ENCODE measurements at regions not wholly inside any gene's neighbourhood (a gene's known extent, or its start where the extent isn't known, plus 50 kb on each side); places are given as distances from the start of the nearest gene placed in this dataset.

DNA sequence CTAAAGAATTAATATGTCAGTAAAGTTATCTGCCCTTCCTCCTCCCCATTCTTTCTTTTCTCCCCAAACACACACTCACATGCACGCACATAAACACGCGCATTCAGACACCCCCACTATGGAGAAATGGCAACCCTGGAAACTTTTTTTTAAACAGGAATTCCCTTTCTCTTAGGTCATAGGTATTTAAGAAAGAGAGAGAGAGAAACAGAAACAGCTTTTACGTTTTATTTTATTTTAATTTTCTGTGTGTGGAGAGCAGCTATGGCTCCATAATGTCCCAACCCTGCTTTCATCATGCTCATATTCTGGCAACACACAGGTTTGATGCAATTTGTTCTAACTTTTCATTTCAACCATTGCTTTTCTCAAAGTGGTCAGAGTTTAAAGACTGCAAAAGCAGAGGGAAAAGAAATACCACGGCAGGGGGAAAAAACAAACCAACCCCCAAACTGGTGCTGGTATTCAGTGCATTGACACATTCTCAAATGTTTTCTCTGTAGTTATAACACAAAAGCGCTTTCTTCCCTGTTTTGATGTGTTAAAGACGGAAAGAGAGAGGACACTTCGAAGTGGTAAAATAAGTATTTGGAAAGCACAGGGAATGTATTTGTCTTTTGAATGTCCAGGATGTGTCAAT is 126.0 kb upstream of the TMEM161B start:
- DNase-seq, result no peak

DNA sequence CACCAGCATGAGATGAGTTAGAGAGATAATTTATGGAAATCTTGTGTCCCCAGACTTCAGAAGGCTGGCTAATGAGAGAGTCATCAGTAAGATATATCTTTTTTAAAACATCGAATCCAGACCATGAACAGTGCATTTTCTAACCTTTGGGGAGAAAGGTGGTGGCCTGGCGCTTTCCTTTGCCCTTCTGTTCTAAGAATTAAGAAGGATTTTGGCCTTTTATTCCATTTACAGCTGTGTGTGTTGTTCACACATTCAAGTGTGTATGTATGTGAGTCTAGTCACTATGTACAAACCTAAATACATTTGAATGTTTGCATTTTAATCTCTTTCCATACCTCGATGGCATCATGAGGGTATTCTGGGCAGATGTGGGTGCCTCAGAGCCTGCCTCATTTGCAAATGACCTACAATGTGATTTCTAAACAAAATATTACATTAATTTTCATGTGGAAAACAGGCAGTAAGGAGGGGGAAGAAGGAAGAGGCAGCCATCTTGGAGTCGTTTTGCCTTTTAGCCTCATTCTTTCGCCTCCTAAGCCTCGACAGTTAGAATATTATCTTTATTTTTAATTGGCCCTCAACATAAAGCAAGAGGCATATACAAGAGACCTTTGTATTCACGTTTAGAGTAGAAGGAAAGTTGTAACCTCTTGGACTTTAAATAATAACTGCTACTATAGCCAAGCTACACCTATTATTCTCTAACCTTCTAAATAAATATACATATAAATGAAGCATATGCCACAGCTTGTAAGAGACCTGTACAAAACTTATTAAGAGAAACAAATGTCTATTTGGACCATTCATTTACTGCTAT is 125.3 kb upstream of the TMEM161B start:
- DNase-seq, result no peak

DNA sequence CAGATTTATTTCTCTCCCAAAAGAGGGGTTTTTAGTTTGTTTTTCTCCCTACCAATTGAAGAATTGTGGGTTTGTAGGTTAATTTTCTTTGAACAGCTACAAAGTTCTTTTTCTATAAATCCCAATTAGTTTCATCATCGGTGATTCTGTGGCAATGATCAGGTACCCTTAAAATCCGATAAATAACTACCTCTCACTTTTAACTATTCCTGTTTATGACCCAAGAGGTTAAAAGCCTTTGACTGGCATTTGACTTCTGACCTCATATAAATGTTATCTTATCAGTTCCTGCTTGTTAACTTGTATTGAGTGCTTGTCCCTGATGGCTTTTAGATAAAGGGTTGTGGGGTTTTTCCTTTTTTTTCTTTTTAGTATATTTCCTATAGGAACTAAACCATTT is 124.4 kb upstream of the TMEM161B start:
- no peak for DNase-seq

DNA sequence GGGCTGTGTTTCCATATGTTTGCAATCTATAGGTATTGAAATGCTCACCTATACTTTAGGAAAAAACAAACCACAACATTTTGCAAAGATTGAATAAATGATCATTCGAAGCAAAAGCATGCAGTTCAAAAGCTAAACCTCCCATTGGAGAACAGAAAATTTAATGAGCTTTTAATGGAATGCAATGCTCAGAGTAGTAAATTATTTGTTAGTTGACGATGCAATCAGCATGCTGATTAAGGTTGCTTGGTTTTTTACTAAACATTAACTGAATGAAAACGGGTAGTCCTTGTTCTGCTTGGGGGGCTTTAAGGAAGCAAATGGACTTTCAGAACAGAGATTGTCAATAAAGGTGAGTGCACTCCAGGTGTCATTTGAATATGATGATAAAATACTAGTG is 123.3 kb upstream of the TMEM161B start:
- no peak for DNase-seq

DNA sequence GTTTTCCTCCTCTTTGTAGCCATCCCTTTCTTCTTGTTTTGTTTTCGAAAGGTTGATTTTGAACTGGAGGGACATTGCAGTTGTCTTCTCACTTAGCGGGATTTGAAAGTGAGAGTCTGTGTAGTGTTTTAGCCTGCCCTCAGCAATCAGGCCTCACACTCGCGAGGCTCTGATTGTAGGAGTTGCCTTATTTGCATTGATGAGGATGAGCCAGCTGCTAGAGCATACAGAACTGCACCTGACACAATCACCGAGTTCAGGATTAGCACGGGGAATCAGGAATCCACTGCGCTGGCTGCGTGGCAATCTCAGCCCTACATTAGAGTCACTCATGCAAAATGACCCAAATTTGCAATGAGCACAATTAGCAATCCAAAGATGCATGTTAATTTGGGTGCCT is 122.5 kb upstream of the TMEM161B start:
- DNase-seq, result no peak

DNA sequence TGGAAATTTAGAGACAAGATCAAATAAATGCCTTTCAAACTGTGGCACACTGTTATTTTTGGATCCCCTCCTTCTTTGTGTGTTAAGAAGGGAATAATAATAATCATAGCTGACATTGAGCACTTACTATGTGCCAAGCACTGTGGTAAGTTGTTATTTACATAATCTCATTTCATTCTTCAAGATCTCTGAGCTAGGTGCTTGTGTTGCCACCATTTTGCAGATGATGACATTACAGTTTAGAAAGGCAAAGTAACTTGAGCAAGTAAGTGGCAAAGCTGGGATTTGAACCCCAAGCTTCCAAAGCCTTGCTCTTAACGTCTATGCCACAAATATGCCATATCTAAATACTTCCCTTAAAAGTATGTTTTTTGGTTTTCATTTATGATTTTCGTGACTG is 121.8 kb upstream of the TMEM161B start:
- DNase-seq, result no peak

DNA sequence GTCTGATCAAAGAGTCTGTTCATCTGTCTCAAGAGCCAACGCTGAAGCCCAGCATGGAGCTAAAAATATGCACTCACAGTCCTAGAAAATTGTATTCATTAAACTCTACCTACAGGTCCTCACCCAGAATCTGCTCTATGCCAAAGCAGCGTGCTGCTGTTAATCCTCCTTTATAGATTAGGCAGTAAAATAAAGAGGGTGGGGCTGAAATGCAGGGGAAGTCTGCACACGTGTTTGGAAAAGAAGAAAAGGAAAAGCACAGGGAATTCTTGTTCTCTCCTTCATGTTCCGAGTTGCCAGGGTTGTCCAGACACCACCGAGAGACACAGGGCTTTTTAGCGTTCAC is 121.4 kb upstream of the TMEM161B start:
- no peak for DNase-seq

DNA sequence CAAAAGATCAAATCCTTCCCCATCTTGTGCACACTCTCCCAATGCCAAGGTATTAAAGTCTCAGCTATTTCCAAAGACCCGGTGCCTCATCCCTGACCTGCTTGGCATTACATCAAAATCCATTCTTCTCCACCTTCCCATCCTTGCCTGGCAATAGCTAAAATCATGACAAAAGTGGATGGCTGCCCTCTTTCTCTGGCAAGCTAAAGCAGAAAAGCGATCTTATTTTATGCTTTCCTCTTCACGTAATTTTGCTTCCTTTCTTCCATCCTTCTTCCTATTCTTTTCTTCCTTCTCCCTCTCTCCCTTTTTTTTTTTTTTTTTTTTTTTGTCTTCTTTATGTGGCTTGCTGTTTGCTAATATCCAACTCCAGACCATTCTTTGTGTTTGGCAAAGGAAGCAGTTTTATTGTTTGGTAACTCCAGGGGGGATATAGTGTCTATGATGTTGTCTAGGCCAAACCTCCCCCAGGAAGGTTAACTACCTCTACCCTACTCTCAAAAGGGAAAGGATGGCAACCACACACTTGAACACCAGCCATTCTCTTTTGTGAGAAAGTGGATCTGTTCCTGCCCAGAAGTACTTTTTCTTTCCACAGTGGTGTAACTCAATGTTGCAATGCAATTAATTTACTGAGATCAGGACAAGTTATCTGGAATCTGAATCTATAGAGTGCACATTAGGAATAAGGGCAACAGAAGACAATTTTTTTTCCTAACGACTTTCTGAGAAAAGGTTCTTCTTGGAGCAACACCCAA is 120.9 kb upstream of the TMEM161B start:
- no peak for DNase-seq

DNA sequence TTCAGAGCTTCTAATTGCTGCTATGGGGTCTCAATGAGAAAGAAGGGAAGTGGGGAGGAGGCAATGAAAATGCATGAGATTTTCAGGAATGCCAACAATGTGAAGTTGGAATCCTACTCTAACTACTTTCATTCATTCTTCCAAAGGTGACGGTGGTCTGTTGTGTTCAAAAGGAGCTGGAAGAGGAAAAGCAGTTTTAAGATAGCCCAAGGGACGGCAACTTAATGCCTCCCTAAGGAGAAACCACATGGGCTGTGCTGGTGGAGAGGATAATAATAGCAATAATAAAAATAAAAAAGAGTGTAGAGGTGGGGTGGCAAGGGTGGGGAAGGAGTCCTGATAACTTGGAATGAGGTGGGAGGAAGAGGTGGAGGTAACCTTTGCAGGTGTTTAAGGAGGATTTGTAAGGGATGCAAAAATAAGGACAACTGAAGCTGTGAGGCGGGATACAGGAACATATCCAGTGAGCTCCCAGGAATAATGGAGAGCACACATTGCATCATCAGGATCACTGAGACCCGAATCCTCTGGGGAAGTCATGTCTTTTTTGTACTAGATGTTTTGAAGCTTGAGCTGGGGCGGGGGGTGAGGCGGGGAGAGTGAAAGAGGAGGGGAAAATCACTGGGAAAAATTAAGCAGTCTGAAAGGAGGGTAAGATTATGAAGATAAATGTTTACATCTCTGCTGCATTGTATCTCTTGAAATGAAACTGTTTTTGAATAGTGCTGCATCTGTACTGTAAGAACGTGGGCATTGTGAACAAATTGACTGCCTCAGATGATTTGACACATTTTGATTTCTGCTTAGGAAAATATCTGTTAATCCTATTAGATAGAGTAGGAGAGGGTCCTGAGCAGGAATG is 120.1 kb upstream of the TMEM161B start:
- no peak for DNase-seq

DNA sequence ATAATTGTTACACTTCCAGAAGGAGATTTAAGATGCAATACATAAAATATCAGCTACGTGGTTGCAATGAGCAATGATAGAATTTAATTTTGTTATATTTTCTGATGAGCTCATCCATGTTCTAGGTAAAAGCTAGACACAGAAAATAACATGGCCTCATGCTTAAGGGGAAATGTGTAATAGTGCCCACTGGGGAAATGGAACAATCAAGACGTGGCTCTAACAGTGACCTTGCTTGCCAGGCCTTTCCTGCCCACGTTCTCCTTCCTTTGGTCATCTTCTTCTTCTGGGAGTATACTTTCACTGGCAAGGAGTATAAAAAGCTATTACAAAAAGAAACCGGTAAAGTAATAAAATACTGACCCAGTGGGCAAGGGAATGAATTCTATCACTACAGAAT is 116.2 kb upstream of the TMEM161B start:
- DNase-seq, result no peak

DNA sequence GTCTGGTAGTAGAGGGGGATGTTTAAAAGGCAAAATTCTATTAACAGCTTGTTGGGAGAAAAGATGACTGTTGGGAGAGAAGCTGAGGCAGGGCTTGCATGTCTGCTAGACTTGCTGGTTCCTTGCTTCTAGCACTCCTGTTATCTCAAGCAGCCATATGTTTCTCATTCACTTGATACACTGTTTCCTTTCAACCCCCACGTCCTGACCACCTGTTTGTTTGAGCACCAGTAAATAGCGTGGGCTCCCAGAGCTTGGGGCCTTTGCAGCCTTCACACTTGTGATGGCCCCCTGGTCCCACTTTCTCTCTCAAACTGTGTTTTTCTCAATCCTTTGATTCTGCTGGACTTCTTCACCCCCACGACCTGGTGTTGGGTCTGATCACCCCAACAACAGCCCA is 111.7 kb upstream of the TMEM161B start:
- DNase-seq, result no peak

DNA sequence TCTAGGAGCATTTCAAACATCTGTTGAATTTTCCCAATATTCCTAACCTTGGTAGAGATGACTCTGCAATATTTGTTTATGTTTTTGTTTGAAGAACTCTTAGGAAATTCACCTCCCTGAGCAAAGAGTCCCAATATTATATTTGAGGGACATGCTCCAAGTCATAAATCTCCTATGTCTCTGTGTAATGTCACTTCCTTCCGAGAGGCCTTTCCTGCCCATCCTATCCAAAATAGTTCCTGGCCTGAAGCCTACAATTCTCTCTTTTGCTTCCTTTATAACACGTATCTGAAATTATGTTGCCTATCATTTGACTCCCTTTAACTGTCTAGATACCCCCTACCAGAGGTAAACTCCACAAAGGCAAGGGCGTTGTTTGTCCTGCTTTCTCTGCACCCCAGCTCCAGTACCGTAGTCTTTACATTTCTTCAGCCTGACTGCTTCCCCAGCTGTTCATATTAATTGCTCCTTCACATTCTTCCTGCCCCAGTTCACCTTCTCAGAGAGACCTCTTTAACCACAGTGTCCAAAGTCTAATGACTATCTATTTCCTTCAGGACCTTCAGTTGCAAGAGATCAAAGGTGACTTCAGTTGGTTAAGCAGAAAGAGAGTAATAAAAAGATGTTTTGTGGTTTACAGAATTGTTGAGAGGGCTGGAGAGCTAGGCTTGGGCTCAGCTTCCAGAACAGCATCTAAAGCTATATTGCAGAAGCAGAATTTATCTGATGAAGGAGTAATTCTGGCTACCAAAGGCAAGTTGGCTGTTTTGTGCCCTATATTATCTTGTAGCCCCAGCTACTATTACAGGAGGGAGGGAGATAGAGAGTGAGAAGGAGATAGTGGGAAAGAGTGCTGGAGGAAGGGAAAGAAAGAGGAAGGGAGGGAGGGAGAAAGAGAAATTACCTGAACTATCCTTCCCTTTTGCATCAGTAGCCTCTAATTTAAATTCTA is 109.3 kb upstream of the TMEM161B start:
- DNase-seq, result no peak

DNA sequence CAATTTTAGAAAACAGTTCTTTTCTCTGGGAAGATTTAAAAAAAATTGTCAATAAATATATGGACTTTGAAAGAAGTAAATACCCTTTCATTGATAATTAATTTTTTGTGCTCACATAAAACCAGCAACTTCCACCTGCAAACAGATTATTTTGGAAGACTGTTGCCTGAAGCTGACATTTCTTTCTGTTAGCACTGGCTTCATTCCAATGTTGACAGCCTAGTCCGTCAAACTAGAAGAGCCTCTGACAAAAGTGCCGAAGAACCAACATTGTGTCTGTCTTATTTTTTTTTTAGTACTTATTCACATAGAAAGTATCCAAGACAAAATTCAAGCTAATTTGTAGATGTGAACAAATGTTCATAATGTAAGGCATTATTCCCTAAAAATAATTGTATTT is 108.6 kb upstream of the TMEM161B start:
- DNase-seq, result no peak

DNA sequence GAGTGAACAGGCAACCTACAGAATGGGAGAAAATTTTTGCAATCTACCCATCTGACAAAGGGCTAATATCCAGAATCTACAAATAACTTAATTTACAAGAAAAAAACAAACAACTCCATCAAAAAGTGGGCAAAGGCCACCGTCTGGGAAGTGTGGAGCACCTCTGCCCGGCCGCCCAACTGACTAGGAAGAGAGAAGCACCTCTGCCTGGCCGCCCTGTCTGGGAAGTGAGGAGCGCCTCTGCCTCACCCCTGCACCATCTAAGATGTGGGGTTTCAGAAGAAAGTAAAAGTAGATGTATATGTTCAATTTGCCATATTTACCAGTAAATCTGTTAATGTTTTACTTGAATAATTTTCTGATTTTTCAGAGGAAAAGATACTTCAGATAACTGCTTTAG is 108.1 kb upstream of the TMEM161B start:
- no peak for DNase-seq

DNA sequence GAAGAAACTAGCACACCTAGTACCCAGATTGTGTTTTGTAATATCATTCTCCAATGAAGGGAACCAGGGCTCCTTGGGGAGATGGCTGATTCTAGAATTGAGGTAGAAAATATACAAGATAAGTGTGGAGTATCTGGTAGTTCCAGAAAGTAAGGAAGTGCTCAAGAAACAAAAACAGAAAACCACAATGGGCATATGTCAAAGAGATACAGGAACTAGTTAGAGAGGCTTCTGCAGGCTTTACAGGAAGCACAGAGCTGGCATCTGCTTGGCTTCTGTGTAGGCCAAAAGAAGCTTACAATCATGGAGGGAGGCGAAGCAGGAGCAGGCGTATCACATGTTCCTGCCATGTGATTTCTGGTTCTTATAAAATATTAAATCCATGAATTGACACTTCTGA is 105.7 kb upstream of the TMEM161B start:
- DNase-seq, result no peak

DNA sequence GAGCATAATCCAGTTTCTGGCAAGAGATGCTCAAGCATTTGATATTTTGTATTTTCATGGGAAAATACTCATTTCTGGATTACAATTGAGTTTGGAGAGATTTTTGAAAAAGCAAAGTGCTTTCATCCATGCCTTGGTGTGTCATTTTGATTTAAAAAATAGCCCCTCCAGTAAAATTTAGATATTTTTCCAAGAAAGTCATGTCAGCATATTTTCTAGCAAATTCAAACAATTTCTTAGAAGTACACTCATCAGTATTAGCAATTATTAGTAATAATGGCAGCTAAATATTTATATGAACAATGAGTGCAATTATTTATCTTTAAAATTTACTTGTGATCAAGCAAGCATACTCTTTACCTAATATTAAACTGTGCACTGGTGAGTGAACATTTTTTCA is 102.2 kb upstream of the TMEM161B start:
- no peak for DNase-seq

DNA sequence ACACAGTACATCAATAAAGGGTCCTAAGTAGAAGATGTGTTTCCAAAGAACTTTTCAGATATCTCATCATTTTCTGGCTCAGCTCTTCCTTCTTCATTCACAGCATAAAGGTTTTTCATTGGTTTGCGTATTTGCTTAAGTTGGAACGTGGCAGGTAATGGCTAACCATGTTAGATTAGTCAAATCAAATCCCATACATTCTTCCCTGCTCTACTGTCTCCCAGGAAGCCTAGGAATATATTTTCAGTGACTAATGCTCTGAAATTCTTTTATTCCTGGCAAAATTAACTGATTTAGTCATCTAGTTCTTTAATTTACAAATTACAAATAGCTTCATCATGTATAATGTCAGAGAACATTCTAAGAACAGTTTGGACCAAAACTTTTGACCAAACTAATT is 99.6 kb upstream of the TMEM161B start:
- DNase-seq, result no peak

DNA sequence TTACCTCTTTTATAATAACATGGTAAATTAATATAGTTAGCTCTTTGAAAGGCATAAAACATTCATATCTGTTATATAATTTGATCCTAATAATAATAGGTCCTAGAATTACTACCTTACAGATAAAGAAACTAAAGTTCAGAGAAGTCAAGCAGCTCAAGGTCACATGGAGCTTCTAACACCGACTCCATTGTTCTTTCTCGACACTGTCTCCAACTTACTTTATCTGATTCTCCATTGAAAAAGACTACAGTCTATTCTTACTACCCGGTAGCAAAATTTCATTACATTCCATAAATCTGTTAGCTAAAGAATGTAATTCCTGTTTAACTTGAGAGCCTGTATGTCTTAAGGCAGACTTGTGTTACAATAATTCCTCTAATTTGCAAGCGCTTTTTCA is 96.3 kb upstream of the TMEM161B start:
- DNase-seq, result no peak

DNA sequence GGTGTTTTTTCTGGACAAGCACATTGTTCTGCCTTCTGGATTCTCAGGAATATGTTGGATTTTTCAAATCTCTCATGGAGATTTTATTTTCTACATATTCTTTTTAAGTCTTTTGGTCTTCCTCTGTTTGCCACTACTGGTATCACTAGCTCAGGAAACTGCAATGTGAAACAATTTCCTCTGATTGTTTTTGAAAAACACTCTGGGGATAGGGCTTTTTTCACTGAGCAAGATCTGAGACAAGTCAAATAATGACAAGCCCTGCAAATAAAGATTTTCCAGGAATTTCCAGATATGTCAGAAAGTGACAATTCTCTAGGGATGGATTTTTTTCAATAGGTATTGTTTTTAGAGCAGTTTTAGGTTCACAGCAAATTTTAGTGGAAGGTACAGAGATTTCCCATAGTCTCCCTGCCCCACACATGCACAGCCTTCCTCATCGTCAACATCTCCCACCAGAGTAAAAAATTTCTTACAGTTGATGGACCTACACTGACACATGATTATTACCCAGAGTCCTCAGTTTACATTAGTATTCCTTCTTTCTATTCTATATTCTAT is 86.9 kb upstream of the TMEM161B start:
- DNase-seq, result no peak

DNA sequence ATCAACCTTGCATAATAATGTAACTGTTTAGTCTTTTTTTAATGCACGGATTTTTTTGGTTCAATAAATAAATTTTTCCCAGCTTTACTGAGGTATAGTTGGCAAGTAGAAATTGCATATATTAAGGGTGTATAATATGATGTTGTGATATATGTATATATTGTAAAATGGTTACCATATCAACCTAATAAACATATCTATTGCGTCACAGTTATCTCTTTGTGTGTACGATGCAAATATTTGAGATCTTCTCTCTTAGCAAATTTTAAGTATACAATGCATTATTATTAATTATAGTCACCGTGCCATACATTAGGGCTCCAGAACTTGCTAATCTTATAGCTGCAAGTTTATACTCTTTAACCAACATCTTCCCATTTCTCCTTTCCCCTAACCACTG is 57.2 kb upstream of the TMEM161B start:
- no peak for DNase-seq

DNA sequence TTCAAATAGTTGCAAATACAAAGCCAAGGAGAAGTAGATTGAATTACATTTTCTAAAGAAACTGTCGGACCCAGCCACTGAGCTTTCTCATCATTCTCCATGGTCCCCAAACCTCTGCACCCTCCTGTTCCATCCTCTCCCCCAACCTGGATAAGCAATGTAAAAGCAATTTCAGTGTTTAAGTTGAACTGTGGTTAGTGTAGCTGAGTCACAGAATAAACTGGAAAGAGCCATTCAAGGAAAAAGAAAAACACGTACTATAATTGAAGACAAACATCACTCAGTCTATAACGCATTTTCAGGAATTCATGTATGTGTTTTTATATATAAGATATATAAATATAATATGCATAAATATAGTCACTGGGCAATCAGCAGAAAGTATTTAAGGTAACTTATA is 54.1 kb upstream of the TMEM161B start:
- no peak for DNase-seq
